HepG2 (cell line): ENCODE measurements at regions not wholly inside any gene's neighbourhood (a gene's known extent, or its start where the extent isn't known, plus 50 kb on each side); places are given as distances from the start of the nearest gene placed in this dataset.

Experiments
- CAMTA2 ChIP-seq: sonication (generic); formaldehyde crosslinking; IDR thresholded peaks from 2 replicates; pipeline ENCODE4 v1.4.0; 2020; ENCODE audit warnings: mild to moderate bottlenecking, missing genetic modification reagents, borderline replicate concordance
- CTCF ChIP-seq: sonication (generic); formaldehyde crosslinking; IDR thresholded peaks from 2 replicates; pipeline ENCODE4 v1.5.0; 2020; ENCODE audit warnings: mild to moderate bottlenecking, missing genetic modification reagents, moderate library complexity
- NFE2 ChIP-seq: sonication (generic); formaldehyde crosslinking; IDR thresholded peaks from 2 replicates; pipeline ENCODE4 v1.4.0; 2020; ENCODE audit warnings: missing genetic modification reagents
- POLR2AphosphoS5 ChIP-seq: IDR thresholded peaks from 2 replicates; pipeline ENCODE4 v1.6.1; 2012; ENCODE audit warnings: low read depth, low read length
- SALL2 ChIP-seq: sonication (generic); formaldehyde crosslinking; IDR thresholded peaks from 2 replicates; pipeline ENCODE4 v1.8.1; 2023; ENCODE audit warnings: mild to moderate bottlenecking, missing genetic modification reagents, inconsistent platforms
- ZFP36 ChIP-seq: fragments of 150-350 bp; IDR thresholded peaks from 2 replicates; pipeline ENCODE4 v1.6.1; 2018; ENCODE audit warnings: borderline replicate concordance, low read length, low read depth; ENCODE audit not compliant: partially characterized antibody
- ZNF143 ChIP-seq: sonication (generic); formaldehyde crosslinking; IDR thresholded peaks from 2 replicates; pipeline ENCODE4 v1.4.0; 2020; ENCODE audit warnings: missing genetic modification reagents
- ZNF740 ChIP-seq: sonication (generic); formaldehyde crosslinking; IDR thresholded peaks from 2 replicates; pipeline ENCODE4 v1.4.0; 2020; ENCODE audit warnings: missing genetic modification reagents
- ZSCAN12 ChIP-seq: sonication (generic); formaldehyde crosslinking; IDR thresholded peaks from 2 replicates; pipeline ENCODE4 v1.9.0; 2021; ENCODE audit warnings: mild to moderate bottlenecking, missing genetic modification reagents

GRCh38 chr7:118082506-118082905 lies 101.5 kb upstream of the LSM8 start:
- TF ChIP-seq CAMTA2 (no peak), POLR2AphosphoS5 (no peak), ZSCAN12 (CRISPR knock-in tag) (no peak), ZNF143 (CRISPR knock-in tag) (no peak), SALL2 (no peak), CTCF (CRISPR knock-in tag) (no peak), NFE2 (CRISPR knock-in tag) (no peak), ZFP36 (no peak), ZNF740 (no peak)
